ENCODE measurements at regions not wholly inside any gene's neighbourhood (a gene's known extent, or its start where the extent isn't known, plus 50 kb on each side); places are given as distances from the start of the nearest gene placed in this dataset.

DNA sequence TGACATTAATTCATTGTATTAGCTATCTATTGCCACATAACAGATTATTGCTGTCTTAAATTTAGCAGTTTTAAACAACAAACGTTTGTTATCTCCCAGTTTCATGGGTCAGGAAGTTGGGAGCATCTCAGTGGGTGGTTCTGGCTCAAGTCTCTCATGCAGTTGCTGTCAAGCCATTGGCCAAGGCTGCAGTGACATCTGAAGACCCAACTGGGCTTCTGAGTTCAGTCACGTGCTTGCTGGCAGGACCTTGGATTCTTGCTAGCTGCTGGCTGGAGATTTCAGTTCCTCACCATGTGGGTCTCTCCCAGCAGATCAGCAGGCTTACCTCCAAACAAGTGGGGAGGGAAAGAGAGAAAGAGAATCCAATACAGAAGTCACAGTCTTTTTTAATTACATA is 152.6 kb upstream of the EXOC2 start:
- Histone ChIP-seq H3K4me3 (no peak overlapping the region), H3K27ac (no peak overlapping the region)
- TF ChIP-seq, protein P1, sequence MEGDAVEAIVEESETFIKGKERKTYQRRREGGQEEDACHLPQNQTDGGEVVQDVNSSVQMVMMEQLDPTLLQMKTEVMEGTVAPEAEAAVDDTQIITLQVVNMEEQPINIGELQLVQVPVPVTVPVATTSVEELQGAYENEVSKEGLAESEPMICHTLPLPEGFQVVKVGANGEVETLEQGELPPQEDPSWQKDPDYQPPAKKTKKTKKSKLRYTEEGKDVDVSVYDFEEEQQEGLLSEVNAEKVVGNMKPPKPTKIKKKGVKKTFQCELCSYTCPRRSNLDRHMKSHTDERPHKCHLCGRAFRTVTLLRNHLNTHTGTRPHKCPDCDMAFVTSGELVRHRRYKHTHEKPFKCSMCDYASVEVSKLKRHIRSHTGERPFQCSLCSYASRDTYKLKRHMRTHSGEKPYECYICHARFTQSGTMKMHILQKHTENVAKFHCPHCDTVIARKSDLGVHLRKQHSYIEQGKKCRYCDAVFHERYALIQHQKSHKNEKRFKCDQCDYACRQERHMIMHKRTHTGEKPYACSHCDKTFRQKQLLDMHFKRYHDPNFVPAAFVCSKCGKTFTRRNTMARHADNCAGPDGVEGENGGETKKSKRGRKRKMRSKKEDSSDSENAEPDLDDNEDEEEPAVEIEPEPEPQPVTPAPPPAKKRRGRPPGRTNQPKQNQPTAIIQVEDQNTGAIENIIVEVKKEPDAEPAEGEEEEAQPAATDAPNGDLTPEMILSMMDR (IDR thresholded peaks at IDR 0.05), result no peak
- no peak for DNase-seq (ENCODE audit: low spot score)

DNA sequence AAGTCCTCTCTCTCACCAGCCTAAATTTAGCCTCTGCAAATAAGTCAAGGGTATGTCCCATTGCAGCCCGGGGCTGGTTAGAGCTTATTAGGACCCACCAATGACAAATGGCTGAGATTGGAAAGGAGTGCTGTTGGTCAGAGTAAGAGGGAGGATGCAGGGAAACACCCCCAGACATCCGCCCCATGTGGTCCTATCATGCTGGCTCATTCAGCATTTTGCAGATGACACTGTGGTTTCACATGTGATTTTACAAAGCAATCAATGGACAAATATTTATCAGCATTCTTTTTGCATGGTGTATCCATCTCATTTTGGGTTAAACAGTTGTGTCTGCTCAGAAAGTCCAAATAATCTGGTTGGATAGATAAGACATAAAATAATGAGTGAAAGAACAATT is 152.2 kb upstream of the EXOC2 start:
- H3K4me3 ChIP-seq, result no peak overlapping the region
- no peak overlapping the region for H3K27ac ChIP-seq
- no peak for DNase-seq (ENCODE audit: low spot score)
- TF ChIP-seq, protein P1 (IDR thresholded peaks at IDR 0.05), result no peak

DNA sequence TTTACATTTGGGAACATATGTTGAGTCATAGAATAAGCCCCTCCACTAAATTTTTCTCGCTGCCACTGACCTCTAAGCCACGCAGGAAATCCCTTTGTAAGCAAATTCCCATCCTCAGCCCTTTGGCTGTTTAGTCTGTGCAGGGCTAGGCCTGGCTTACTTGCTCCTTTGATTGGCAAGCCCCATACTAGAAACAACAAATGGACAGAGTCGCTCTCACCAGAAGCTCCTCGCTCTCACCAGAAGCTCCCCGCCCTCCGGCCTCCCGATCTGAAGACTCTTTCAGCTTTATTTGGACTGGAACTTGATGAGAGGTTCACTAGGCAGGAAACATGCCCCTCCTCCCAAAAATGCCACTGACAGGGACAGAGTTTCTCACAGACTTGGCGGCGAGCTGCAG is 149.2 kb upstream of the EXOC2 start:
- TF ChIP-seq, protein P1 (IDR thresholded peaks at IDR 0.05), result no peak
- no peak overlapping the region for H3K27ac ChIP-seq
- DNase-seq (ENCODE audit: low spot score), result no peak
- H3K4me3 ChIP-seq, result no peak overlapping the region

- TF ChIP-seq, protein P1 (IDR thresholded peaks at IDR 0.05), result no peak
- Histone ChIP-seq H3K27ac (no peak overlapping the region), H3K4me3 (no peak overlapping the region)
- DNase-seq (ENCODE audit: low spot score), result no peak
Measured at GRCh38 chr6:841569-841968, 148.6 kb upstream of the EXOC2 start.

- TF ChIP-seq, protein P1 (IDR thresholded peaks at IDR 0.05), result no peak
- no peak for DNase-seq (ENCODE audit: low spot score)
- no peak overlapping the region for H3K4me3 ChIP-seq
- no peak overlapping the region for H3K27ac ChIP-seq
Measured at GRCh38 chr6:839201-839600, 146.3 kb upstream of the EXOC2 start.

- TF ChIP-seq, protein P1 (IDR thresholded peaks at IDR 0.05), result no peak
- no peak overlapping the region for H3K27ac ChIP-seq
- no peak overlapping the region for H3K4me3 ChIP-seq
- DNase-seq (ENCODE audit: low spot score), result no peak
Measured at GRCh38 chr6:837380-837779, 144.4 kb upstream of the EXOC2 start.

GRCh38 chr6:836276-836853 is 143.4 kb upstream of the EXOC2 start:
- TF ChIP-seq, protein P1 (IDR thresholded peaks at IDR 0.05), result no peak
- no peak for DNase-seq (ENCODE audit: low spot score)
- Histone ChIP-seq H3K4me3 (no peak overlapping the region), H3K27ac (no peak overlapping the region)
